Left ventricle myocardium inferior (tissue), 1 donor: ENCODE measurements at regions not wholly inside any gene's neighbourhood (a gene's known extent, or its start where the extent isn't known, plus 50 kb on each side); places are given as distances from the start of the nearest gene placed in this dataset.
"Not testable (repeated sequence)": the region's sequence is repeated elsewhere in the genome, so short reads cannot be mapped to it uniquely, and the experiment has no call there.

ENCODE experiments used
- DNase-seq: peaks from one replicate; pipeline ENCODE4 v3.0.0-alpha.2; 2020
- H3K27ac ChIP-seq: fragments of 200-600 bp; replicated peaks from 2 replicates; pipeline ENCODE4 v1.8.0; 2021
- H3K27me3 ChIP-seq: fragments of 200-600 bp; 2 replicates; pipeline ENCODE4 v1.8.0; 2021; ENCODE audit warnings: low read depth
- H3K36me3 ChIP-seq: fragments of 200-600 bp; 2 replicates; pipeline ENCODE4 v1.8.0; 2021
- H3K4me1 ChIP-seq: fragments of 200-600 bp; 2 replicates; pipeline ENCODE4 v1.8.0; 2021
- H3K4me3 ChIP-seq: fragments of 200-600 bp; 2 replicates; pipeline ENCODE4 v1.8.0; 2021; ENCODE audit warnings: mild to moderate bottlenecking, moderate library complexity
- H3K9me3 ChIP-seq: fragments of 200-600 bp; replicated peaks from 2 replicates; pipeline ENCODE4 v1.8.0; 2021
- CTCF ChIP-seq: fragments of 200-600 bp; IDR thresholded peaks from 2 replicates; pipeline ENCODE4 v1.8.0; 2021; ENCODE audit warnings: antibody characterized with exemption, mild to moderate bottlenecking, borderline replicate concordance
- intact Hi-C: fragments of 100-400 bp; cut with micrococcal nuclease; formaldehyde crosslinking; loops from one replicate; pipeline ENCODE4 v1.11.0; 2022
- donor health status: DM: no; HTN: yes; CAD: no; lungs with severe emphysema.

- H3K9me3 ChIP-seq = no peaks in the 10 kb centered on the region
- intact Hi-C loops = no loop called here
- DNase-seq = no peak
- TF ChIP-seq CTCF = no peak
- no peak overlapping the region for H3K4me3 ChIP-seq
- H3K27ac ChIP-seq = peak overlapping the region; percentile 56
- H3K36me3 ChIP-seq = no peaks in the 10 kb centered on the region
- H3K27me3 ChIP-seq = no peaks in the 10 kb centered on the region
- H3K4me1 ChIP-seq = peaks cover 17% of the 10 kb centered on the region
Measured at GRCh38 chr2:18046558-18047212, 168.2 kb downstream of the KCNS3 start.

GRCh38 chr2:18046017-18046416, 167.6 kb downstream of the KCNS3 start:
- H3K4me1 ChIP-seq = peaks cover 17% of the 10 kb centered on the region
- intact Hi-C loops = no loop called here
- no peak for DNase-seq
- no peaks in the 10 kb centered on the region for H3K9me3 ChIP-seq
- H3K27ac ChIP-seq = peak overlapping the region; percentile 56
- no peak overlapping the region for H3K4me3 ChIP-seq
- no peaks in the 10 kb centered on the region for H3K36me3 ChIP-seq
- H3K27me3 ChIP-seq = no peaks in the 10 kb centered on the region
- no peak for TF ChIP-seq CTCF

GRCh38 chr2:18045230-18045629, 166.8 kb downstream of the KCNS3 start:
- peaks cover 17% of the 10 kb centered on the region for H3K4me1 ChIP-seq
- no peak overlapping the region for H3K27ac ChIP-seq
- no peak for TF ChIP-seq CTCF
- no peaks in the 10 kb centered on the region for H3K36me3 ChIP-seq
- H3K4me3 ChIP-seq = no peak overlapping the region
- DNase-seq = no peak
- intact Hi-C loops = no loop called here
- no peaks in the 10 kb centered on the region for H3K9me3 ChIP-seq
- H3K27me3 ChIP-seq = no peaks in the 10 kb centered on the region

- peaks cover 20% of the 10 kb centered on the region for H3K9me3 ChIP-seq
- H3K36me3 ChIP-seq, intact Hi-C loops, H3K27me3 ChIP-seq, H3K4me3 ChIP-seq, H3K27ac ChIP-seq, H3K4me1 ChIP-seq, DNase-seq: not testable (repeated sequence)
Measured at GRCh38 chr2:18017381-18017780, 138.9 kb downstream of the KCNS3 start.

GRCh38 chr2:18009891-18010290, 131.4 kb downstream of the KCNS3 start:
- DNase-seq = no peak
- Histone ChIP-seq H3K9me3 (peaks cover 3% of the 10 kb centered on the region), H3K4me1 (no peaks in the 10 kb centered on the region), H3K27me3 (no peaks in the 10 kb centered on the region), H3K27ac (no peak overlapping the region), H3K4me3 (no peak overlapping the region), H3K36me3 (no peaks in the 10 kb centered on the region)
- TF ChIP-seq CTCF = no peak
- intact Hi-C loops = no loop called here

- no peak for DNase-seq
- peaks cover 27% of the 10 kb centered on the region for H3K9me3 ChIP-seq
- intact Hi-C loops = no loop called here
- no peaks in the 10 kb centered on the region for H3K27me3 ChIP-seq
- H3K27ac ChIP-seq = no peak overlapping the region
- no peaks in the 10 kb centered on the region for H3K4me1 ChIP-seq
- no peak overlapping the region for H3K4me3 ChIP-seq
- no peaks in the 10 kb centered on the region for H3K36me3 ChIP-seq
- TF ChIP-seq CTCF = no peak
Measured at GRCh38 chr2:18005411-18005810, 126.9 kb downstream of the KCNS3 start.
